Endothelial cell of umbilical vein (primary cell): ENCODE measurements at regions not wholly inside any gene's neighbourhood (a gene's known extent, or its start where the extent isn't known, plus 50 kb on each side); places are given as distances from the start of the nearest gene placed in this dataset.

Source experiments
- BruUV-seq: library from RNA; stranded (reverse); fragments of 400-500 nt; replicated peaks from 2 replicates; lab custom pipeline; 2021; lab: Mats Ljungman, UMichigan
- CTCF ChIA-PET: fragments of 300-600, 350-600 bp; sonication (Branson Sonifier 250); formaldehyde crosslinking; loops from one replicate; lab custom pipeline; 2021; ENCODE audit warnings: antibody characterized with exemption, inconsistent platforms; lab: Charles Lee
- POLR2A ChIA-PET: fragments of 300-600, 350-600 bp; sonication (Branson Sonifier 250); formaldehyde crosslinking; loops from one replicate; lab custom pipeline; 2021; ENCODE audit warnings: antibody characterized with exemption, inconsistent platforms; lab: Charles Lee
- DNase-seq: peaks from one replicate; pipeline ENCODE4 v3.0.0-alpha.2; 2011; ENCODE audit warnings: low read depth, low spot score
- FAIRE-seq: peaks from 2 replicates; lab custom pipeline; 2011; peaks lifted over from hg19 to GRCh38; lab: Jason Lieb, UNC
- H2AFZ ChIP-seq: 2 replicates; pipeline ENCODE4 v1.6.0; 2012; ENCODE audit warnings: low read depth, low read length, control low read depth, inconsistent platforms
- H3K27ac ChIP-seq: 2 replicates; pipeline ENCODE4 v1.5.1; 2011; ENCODE audit warnings: low read depth, mild to moderate bottlenecking, control low read depth, low read length, moderate library complexity; ENCODE audit not compliant: insufficient read depth
- H3K27me3 ChIP-seq, 2 experiments: 2 replicates each; pipeline versions ENCODE4 v1.6.0 to v1.6.1; 2011; ENCODE audit warnings: low read length in 2 of 2, mixed read lengths in 1 of 2; ENCODE audit not compliant: control insufficient read depth in 2 of 2, insufficient read depth in 2 of 2
- H3K36me3 ChIP-seq, 2 experiments: 2 replicates in 1 of 2; 3 replicates in 1 of 2; pipeline ENCODE4 v1.5.1; 2011; ENCODE audit warnings: low read length in 2 of 2, mild to moderate bottlenecking in 1 of 2, moderate library complexity in 1 of 2; ENCODE audit not compliant: control insufficient read depth in 2 of 2, insufficient read depth in 2 of 2; ENCODE audit errors: extremely low read depth in 1 of 2
- H3K4me1 ChIP-seq: 3 replicates; pipeline ENCODE4 v1.5.1; 2011; ENCODE audit warnings: mild to moderate bottlenecking, low read length; ENCODE audit not compliant: control insufficient read depth, insufficient read depth; ENCODE audit errors: extremely low read depth
- H3K4me2 ChIP-seq: 2 replicates; pipeline ENCODE4 v1.6.1; 2011; ENCODE audit warnings: low read length, control low read depth, mixed read lengths; ENCODE audit not compliant: insufficient read depth
- H3K4me3 ChIP-seq, 3 experiments: fragments of 200-600 bp in 1 of 3; sonication (generic), shearing (Covaris generic) in 1 of 3; replicated peaks in 1 of 3; 2 replicates each; pipeline ENCODE4 v1.5.1; 2011 to 2016; ENCODE audit warnings: control low read depth in 3 of 3, low read length in 3 of 3, mild to moderate bottlenecking in 2 of 3, inconsistent platforms in 1 of 3, low read depth in 1 of 3, moderate library complexity in 1 of 3; ENCODE audit not compliant: insufficient read depth in 1 of 3
- H3K79me2 ChIP-seq: 2 replicates; pipeline ENCODE4 v1.6.0; 2012; ENCODE audit warnings: low read length, inconsistent platforms; ENCODE audit not compliant: control insufficient read depth, insufficient read depth
- H3K9ac ChIP-seq: replicated peaks from 2 replicates; pipeline ENCODE3; 2011; ENCODE audit warnings: low read length, control low read depth; ENCODE audit not compliant: insufficient read depth; ENCODE audit errors: extremely low read depth
- H3K9me1 ChIP-seq: replicated peaks from 3 replicates; pipeline ENCODE4 v1.6.0; 2011; ENCODE audit warnings: mild to moderate bottlenecking, low read length; ENCODE audit not compliant: control insufficient read depth, insufficient read depth; ENCODE audit errors: extremely low read depth
- H3K9me3 ChIP-seq: replicated peaks from 2 replicates; pipeline ENCODE4 v1.5.1; 2012; ENCODE audit warnings: low read length, inconsistent platforms; ENCODE audit not compliant: control insufficient read depth, insufficient read depth
- H4K20me1 ChIP-seq: replicated peaks from 2 replicates; pipeline ENCODE3; 2011; ENCODE audit warnings: mild to moderate bottlenecking, low read length; ENCODE audit not compliant: control insufficient read depth, insufficient read depth; ENCODE audit errors: extremely low read depth
- CTCF ChIP-seq, 2 donors: IDR thresholded peaks; 1 replicate in 1 of 2; 2 replicates in 1 of 2; pipeline ENCODE4 v1.5.1; 2011; ENCODE audit warnings: low read length in 2 of 2, mild to moderate bottlenecking in 2 of 2, moderate library complexity in 2 of 2, control low read depth in 1 of 2, inconsistent platforms in 1 of 2, low read depth in 1 of 2; ENCODE audit not compliant: insufficient read depth in 1 of 2; ENCODE audit errors: extremely low read depth in 1 of 2
- EZH2 ChIP-seq: IDR thresholded peaks from 2 replicates; pipeline ENCODE4 v1.6.1; 2012; ENCODE audit warnings: borderline replicate concordance, low read depth, mild to moderate bottlenecking, moderate library complexity, low read length, inconsistent platforms; ENCODE audit not compliant: severe bottlenecking
- FOS ChIP-seq: IDR thresholded peaks from 2 replicates; pipeline ENCODE4 v1.6.1; 2011; ENCODE audit warnings: mild to moderate bottlenecking, low read length, moderate library complexity, borderline replicate concordance; ENCODE audit not compliant: insufficient read depth
- GATA2 ChIP-seq: IDR thresholded peaks from 2 replicates; pipeline ENCODE4 v1.7.0; 2011; ENCODE audit warnings: low read depth, mild to moderate bottlenecking, moderate library complexity, mixed read lengths, low read length; ENCODE audit not compliant: insufficient read length, insufficient read depth
- JUN ChIP-seq: IDR thresholded peaks from 2 replicates; pipeline ENCODE4 v1.6.1; 2011; ENCODE audit warnings: borderline replicate concordance, low read depth; ENCODE audit not compliant: insufficient read length, insufficient read depth
- MAX ChIP-seq: IDR thresholded peaks from 2 replicates; pipeline ENCODE4 v1.6.1; 2011; ENCODE audit not compliant: insufficient read depth, insufficient read length
- MYC ChIP-seq: IDR thresholded peaks from one replicate; pipeline ENCODE4 v1.6.1; 2011; ENCODE audit warnings: mild to moderate bottlenecking, low read depth, low read length
- POLR2A ChIP-seq: IDR thresholded peaks from 2 replicates; pipeline ENCODE4 v1.6.1; 2012; ENCODE audit warnings: low read depth, mild to moderate bottlenecking, control low read depth, low read length
- POLR2AphosphoS5 ChIP-seq: IDR thresholded peaks from 2 replicates; pipeline ENCODE4 v1.6.1; 2012; ENCODE audit warnings: low read depth, mild to moderate bottlenecking, control low read depth, low read length, moderate library complexity; ENCODE audit not compliant: insufficient read depth
- dilution Hi-C: fragments of 300-500 bp; cut with MboI; formaldehyde crosslinking; loops from one replicate; pipeline ENCODE4 v1.15.0; 2019; ENCODE audit warnings: low sequenced_read_pairs; ENCODE audit not compliant: extremely low pct_ligation_motif_present
- intact Hi-C: fragments of 100-400 bp; cut with micrococcal nuclease; formaldehyde crosslinking; loops from one replicate; pipeline ENCODE4 v1.10.0; 2022

GRCh38 chr11:130995266-130995665, 79.0 kb upstream of the SNX19 start:
- Histone ChIP-seq H3K4me1 (peaks cover 18% of the 10 kb centered on the region), H3K9ac (no peak overlapping the region), H3K9me3 (no peaks in the 10 kb centered on the region), H3K4me3 (no peak overlapping the region), H3K36me3 (no peaks in the 10 kb centered on the region), H3K27me3 (peaks cover 0 to 2% of the 10 kb centered on the region in 2 experiments), H2AFZ (no peak overlapping the region), H3K9me1 (no peaks in the 10 kb centered on the region), H4K20me1 (no peaks in the 10 kb centered on the region), H3K4me2 (no peak overlapping the region), H3K27ac (no peak overlapping the region), H3K79me2 (no peaks in the 10 kb centered on the region)
- CTCF ChIA-PET = no interaction called here
- TF ChIP-seq FOS = no peak
- TF ChIP-seq EZH2 = no peak
- TF ChIP-seq POLR2AphosphoS5 = no peak
- TF ChIP-seq GATA2 = no peak
- TF ChIP-seq JUN = no peak
- no peak for TF ChIP-seq CTCF (IDR thresholded peaks at IDR 0.05; ENCODE audit: extremely low read depth in 1 of 2, insufficient read depth in 1 of 2, low read depth in 1 of 2, low read length in 2 of 2)
- no peak for TF ChIP-seq MYC
- no peak for TF ChIP-seq MAX
- no peak for TF ChIP-seq POLR2A
- dilution Hi-C loops = no loop called here
- intact Hi-C loops = no loop called here
- BruUV-seq = no TSS peak
- no peak for FAIRE-seq
- DNase-seq = no peak
- POLR2A ChIA-PET = no interaction called here
